RWPE1 (cell line): ENCODE measurements at regions not wholly inside any gene's neighbourhood (a gene's known extent, or its start where the extent isn't known, plus 50 kb on each side); places are given as distances from the start of the nearest gene placed in this dataset.

Source experiments
- CTCF ChIA-PET: fragments of 350-600 bp; sonication (Branson Sonifier 250); formaldehyde crosslinking; extraction: SDS; loops from one replicate; lab custom pipeline; 2021; lab: Yijun Ruan, JAX
- POLR2A ChIA-PET: fragments of 400-600 bp; formaldehyde crosslinking; extraction: SDS; loops from one replicate; lab custom pipeline; 2020; ENCODE audit warnings: antibody characterized with exemption; ENCODE audit not compliant: low non-redundant PET; lab: Yijun Ruan, JAX
- DNase-seq: peaks from one replicate; pipeline ENCODE4 v3.0.0; 2012; ENCODE audit warnings: low spot score
- H3K27ac ChIP-seq: fragments of 450-650 bp; 2 replicates; pipeline ENCODE4 v1.5.1; 2017
- CTCF ChIP-seq: fragments of 450-650 bp; conservative IDR thresholded peaks from 2 replicates; pipeline ENCODE4 v1.5.1; 2017; ENCODE audit warnings: low read depth, mild to moderate bottlenecking

DNA sequence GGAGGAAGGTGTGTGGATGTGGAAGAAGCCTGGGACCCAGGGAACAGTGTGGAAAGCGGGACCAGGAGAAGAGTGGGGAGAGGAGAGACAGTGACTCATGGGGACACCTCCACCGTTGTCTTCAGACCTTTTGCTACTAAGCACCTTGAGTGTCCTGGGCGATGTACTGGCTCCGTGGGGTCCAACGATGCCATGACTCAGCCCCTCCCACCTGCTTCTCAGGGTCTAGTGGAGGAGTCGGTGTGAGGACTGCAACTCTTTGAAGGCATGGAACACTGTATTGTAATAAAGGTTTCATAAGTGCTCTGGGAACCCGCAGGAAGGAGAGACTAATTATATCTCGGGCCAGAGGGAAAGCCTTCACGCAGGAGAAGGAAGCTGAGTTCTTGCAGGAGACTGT is 166.9 kb upstream of the KL start:
- CTCF ChIA-PET = no interaction called here
- no peak overlapping the region for H3K27ac ChIP-seq
- no peak for TF ChIP-seq CTCF
- POLR2A ChIA-PET = no interaction called here
- DNase-seq = no peak

GRCh38 chr13:32850316-32851052 is 165.7 kb upstream of the KL start:
- no peak overlapping the region for H3K27ac ChIP-seq
- CTCF ChIA-PET = no interaction called here
- POLR2A ChIA-PET = no interaction called here
- DNase-seq = no peak
- TF ChIP-seq CTCF = no peak

- no peak for TF ChIP-seq CTCF
- CTCF ChIA-PET = interaction anchor here (0.5 to 1.1 kb wide), 2 partner anchors 10 to 77 kb away, joined by 3 read pairs; no protein-coding TSS in a partner anchor
Measured at GRCh38 chr13:32851083-32852069, 164.8 kb upstream of the KL start.

DNA sequence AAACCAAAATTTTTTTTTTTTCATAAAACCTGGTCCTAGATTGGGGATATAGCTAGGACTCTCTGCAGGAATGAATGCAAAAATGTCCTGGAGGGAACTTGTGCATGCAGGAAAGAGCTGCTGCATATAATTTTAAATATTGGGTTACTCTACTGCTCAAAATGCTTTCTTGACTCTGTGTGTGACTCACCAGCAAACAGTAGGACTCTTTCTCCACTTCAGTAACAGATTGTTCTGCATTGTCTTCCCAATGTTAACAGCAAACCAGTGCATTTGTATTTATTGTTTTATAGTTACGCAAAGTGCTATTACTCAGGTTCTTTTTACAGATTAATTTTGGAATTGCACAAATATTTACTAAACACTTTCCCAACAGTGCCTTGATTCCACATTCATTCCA is 163.7 kb upstream of the KL start:
- no peak for DNase-seq
- POLR2A ChIA-PET = interaction anchor here (0.6 kb wide), 1 partner anchor 68 kb away, joined by 3 read pairs; no protein-coding TSS in a partner anchor
- CTCF ChIA-PET = interaction anchor here (0.6 to 1.1 kb wide), 2 partner anchors 9 to 250 kb away, joined by 3 read pairs; no protein-coding TSS in a partner anchor
- no peak overlapping the region for H3K27ac ChIP-seq
- TF ChIP-seq CTCF = no peak

More at GRCh38 chr13:32851083-32852069, 164.8 kb upstream of the KL start:
- no peak overlapping the region for H3K27ac ChIP-seq
- DNase-seq = no peak
- POLR2A ChIA-PET = no interaction called here

DNA sequence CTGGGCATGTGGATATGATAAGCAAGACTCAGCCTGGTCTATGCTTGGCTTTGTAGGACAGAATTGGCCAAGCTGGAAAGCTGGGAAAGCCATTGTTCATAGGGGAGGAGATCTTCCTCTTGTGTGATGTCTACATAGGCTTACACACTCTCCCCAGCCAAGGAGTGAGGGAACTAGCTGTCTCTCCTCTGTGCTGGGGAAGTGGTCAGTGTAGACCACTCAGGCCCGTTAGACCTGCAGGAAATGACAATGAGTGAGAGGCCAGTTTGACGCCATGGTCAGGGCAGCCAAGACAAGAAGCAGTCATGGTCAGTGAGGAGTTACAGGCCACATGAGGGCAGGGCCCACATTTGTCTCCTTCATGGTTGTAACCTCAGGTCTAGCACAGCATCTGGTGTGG is 159.1 kb upstream of the KL start:
- ChIA-PET POLR2A (no interaction called here), CTCF (no interaction called here)
- DNase-seq = no peak
- no peak for TF ChIP-seq CTCF
- H3K27ac ChIP-seq = no peak overlapping the region

DNA sequence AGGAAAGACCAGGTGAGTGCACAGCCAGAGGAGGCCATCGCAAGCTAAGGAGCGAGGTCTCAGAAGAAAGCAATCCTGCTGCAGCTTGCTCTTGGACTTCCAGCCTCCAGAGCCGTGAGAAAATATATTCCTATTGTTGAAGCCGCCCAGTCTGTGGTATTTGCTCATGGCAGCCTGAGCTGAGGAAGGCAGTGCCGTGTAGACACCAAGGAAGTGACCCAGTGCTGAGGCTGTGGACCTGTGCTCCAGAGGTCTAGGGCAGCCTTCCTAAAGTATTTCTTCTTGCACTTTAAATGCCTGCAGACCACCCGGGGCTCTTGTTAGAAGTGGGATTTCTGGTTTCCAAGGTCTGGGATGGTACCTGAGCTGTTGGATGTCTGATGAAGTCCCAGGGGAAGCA is 158.5 kb upstream of the KL start:
- POLR2A ChIA-PET = no interaction called here

More for the DNA sequence above, 158.5 kb upstream of the KL start:
- TF ChIP-seq CTCF = no peak
- CTCF ChIA-PET = interaction anchor here (0.7 kb wide), 3 partner anchors 35 to 81 kb away, joined by 3 to 4 read pairs (median 3); no protein-coding TSS in a partner anchor
- DNase-seq = no peak
- H3K27ac ChIP-seq = no peak overlapping the region
